ENCODE measurements at regions not wholly inside any gene's neighbourhood (a gene's known extent, or its start where the extent isn't known, plus 50 kb on each side); places are given as distances from the start of the nearest gene placed in this dataset.

GRCh38 chr10:111187096-111187495, 110.3 kb downstream of the ADRA2A start:
- 19% methylated on average over 4 of the region's 4 CpGs for WGBS (ENCODE audit: insufficient coverage, insufficient replicate concordance, low lambda C conversion rate, missing lambda C conversion rate)
- no peak for DNase-seq (ENCODE audit: low read depth, low spot score)
- POLR2A ChIA-PET = no interaction called here

More at GRCh38 chr10:111187096-111187495, 110.3 kb downstream of the ADRA2A start:
- H3K9me3 ChIP-seq (replicated peaks; ENCODE audit: control insufficient read depth, insufficient read depth, low read length) = no peaks in the 10 kb centered on the region
- no peak overlapping the region for H3K4me2 ChIP-seq (ENCODE audit: control insufficient read depth, insufficient read depth)
- H3K4me1 ChIP-seq (ENCODE audit: control insufficient read depth, insufficient read depth, low read length) = no peaks in the 10 kb centered on the region
- in situ Hi-C loops (cut with MboI) = no loop called here
- BruUV-seq (replicated peaks) = no TSS peak
- RAD21 ChIA-PET (ENCODE audit: unreplicated experiment) = no interaction called here
- TF ChIP-seq SKIL (IDR thresholded peaks at IDR 0.05; ENCODE audit: low read depth, poor library complexity, severe bottlenecking) = no peak
- TF ChIP-seq ZBTB33 (IDR thresholded peaks at IDR 0.05) = no peak
- H3K27me3 ChIP-seq (replicated peaks in 1 of 2; ENCODE audit: control insufficient read depth in 2 of 2, insufficient read depth in 2 of 2, low read length in 1 of 2) = no peaks in the 10 kb centered on the region
- no peak overlapping the region for H3K27ac ChIP-seq (ENCODE audit: control insufficient read depth, insufficient read depth)
- intact Hi-C loops (cut with micrococcal nuclease; ENCODE audit: unreplicated experiment) = no loop called here
- SMC1A ChIA-PET (ENCODE audit: uncharacterized antibody, unreplicated experiment) = no interaction called here
- no peaks in the 10 kb centered on the region for H3K79me2 ChIP-seq (ENCODE audit: control insufficient read depth, insufficient read depth, low read length)
- ATAC-seq = no peak
- H2AFZ ChIP-seq (ENCODE audit: control insufficient read depth, low read depth, low read length) = no peak overlapping the region
- CTCF ChIA-PET = interaction anchor here (0.6 kb wide), 1 partner anchor 516 kb away, joined by 3 read pairs; no protein-coding TSS in a partner anchor
- no peak overlapping the region for H3K4me3 ChIP-seq
- no peaks in the 10 kb centered on the region for H4K20me1 ChIP-seq (ENCODE audit: control insufficient read depth, insufficient read depth)
- FAIRE-seq = no peak
- H3K36me3 ChIP-seq (ENCODE audit: control insufficient read depth in 2 of 2, insufficient read depth in 2 of 2, low read length in 1 of 2) = no peaks in the 10 kb centered on the region
- H3K9ac ChIP-seq (ENCODE audit: control insufficient read depth, insufficient read depth, low read length) = no peak overlapping the region
